ENCODE measurements at regions not wholly inside any gene's neighbourhood (a gene's known extent, or its start where the extent isn't known, plus 50 kb on each side); places are given as distances from the start of the nearest gene placed in this dataset.

DNA sequence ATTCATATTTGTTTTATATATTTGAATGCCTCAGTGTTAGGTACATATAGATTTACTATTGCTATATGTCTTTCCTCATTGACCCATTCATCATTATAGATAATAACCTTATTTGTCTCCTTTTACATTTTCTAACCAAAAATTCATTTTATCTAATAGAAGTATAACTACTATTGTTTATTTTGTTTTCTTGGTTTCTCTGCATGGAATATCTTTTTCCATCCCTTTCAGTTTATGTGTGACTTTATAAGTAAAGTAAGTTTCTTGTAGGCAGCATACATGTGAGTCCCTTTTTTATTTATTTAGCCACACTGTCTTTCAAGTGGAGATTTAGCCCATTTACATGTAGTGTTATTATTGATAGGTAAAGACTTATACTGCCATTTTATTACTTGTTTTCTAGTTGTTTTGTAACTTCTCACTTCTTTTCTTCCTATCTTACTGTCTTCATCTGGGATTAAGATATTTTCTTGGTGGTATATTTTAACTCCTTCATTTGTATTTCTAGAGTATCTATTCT, 572.0 kb upstream of the MAN1A1 start:
- in situ Hi-C loops (cut with MboI) = no loop called here

DNA sequence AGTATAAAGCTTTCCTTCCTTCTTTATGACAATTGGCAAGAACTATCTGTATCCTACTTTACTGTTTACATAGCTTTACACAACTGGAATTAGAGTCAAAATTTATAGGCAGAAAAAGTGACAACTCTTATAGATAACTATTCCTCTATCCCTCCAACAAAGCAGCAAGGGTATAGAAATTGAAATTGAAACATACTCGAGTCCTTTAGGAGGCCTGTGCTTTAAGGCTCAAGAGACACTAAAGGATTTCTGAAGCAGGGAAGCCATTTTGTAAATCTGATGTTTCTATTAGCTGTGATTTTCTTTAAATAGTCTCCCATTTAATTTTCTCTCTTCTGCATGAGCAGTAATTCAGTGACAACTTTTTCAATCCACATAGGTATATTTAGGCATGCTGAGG, 567.6 kb upstream of the MAN1A1 start:
- Histone ChIP-seq H3K9ac (ENCODE audit: insufficient read depth in 1 of 2, low read depth in 2 of 2, low read length in 2 of 2) (no peak overlapping the region), H3K9me1 (ENCODE audit: control insufficient read depth, insufficient read depth, low read length) (no peaks in the 10 kb centered on the region), H3K79me2 (ENCODE audit: control insufficient read depth, insufficient read depth, low read length) (no peaks in the 10 kb centered on the region), H3K4me3 (no peak overlapping the region), H3K4me1 (replicated peaks in 1 of 2; ENCODE audit: control insufficient read depth in 2 of 2, insufficient read depth in 2 of 2, low read length in 2 of 2) (no peaks in the 10 kb centered on the region), H3K4me2 (ENCODE audit: insufficient read depth, low read length) (no peak overlapping the region), H3K27ac (ENCODE audit: extremely low read depth, low read depth, low read length) (no peak overlapping the region), H3K27me3 (ENCODE audit: control insufficient read depth in 2 of 2, insufficient read depth in 2 of 2, low read length in 2 of 2) (no peaks in the 10 kb centered on the region), H3K36me3 (ENCODE audit: control insufficient read depth, insufficient read depth, low read length) (no peaks in the 10 kb centered on the region), H3K9me3 (replicated peaks; ENCODE audit: control insufficient read depth, insufficient read depth, low read depth, low read length) (no peaks in the 10 kb centered on the region), H2AFZ (ENCODE audit: low read depth, low read length) (no peak overlapping the region), H4K20me1 (replicated peaks; ENCODE audit: control insufficient read depth, insufficient read depth, low read length) (no peaks in the 10 kb centered on the region)
- POLR2A ChIA-PET = no interaction called here
- 0% methylated on average over 1 of the region's 1 CpG for WGBS (ENCODE audit: insufficient coverage, low coverage, missing lambda C conversion rate)
- CTCF ChIA-PET (ENCODE audit: low intra/inter-chr PET ratio) = no interaction called here
- BruUV-seq (replicated peaks) = no TSS peak
- FAIRE-seq (no peak), ATAC-seq (no peak), DNase-seq (ENCODE audit: extremely low read depth in 1 of 4, low spot score in 3 of 4) (no peak)
- in situ Hi-C loops (cut with MboI) = no loop called here
- intact Hi-C loops (cut with micrococcal nuclease) = no loop called here
- TF ChIP-seq ZNF431 (CRISPR knock-in tag; IDR thresholded peaks at IDR 0.05) = no peak
- TF ChIP-seq ZFP91 (CRISPR knock-in tag; IDR thresholded peaks at IDR 0.05) = no peak
- TF ChIP-seq HIVEP1 (CRISPR knock-in tag; IDR thresholded peaks at IDR 0.05) = no peak
- TF ChIP-seq, protein P1, sequence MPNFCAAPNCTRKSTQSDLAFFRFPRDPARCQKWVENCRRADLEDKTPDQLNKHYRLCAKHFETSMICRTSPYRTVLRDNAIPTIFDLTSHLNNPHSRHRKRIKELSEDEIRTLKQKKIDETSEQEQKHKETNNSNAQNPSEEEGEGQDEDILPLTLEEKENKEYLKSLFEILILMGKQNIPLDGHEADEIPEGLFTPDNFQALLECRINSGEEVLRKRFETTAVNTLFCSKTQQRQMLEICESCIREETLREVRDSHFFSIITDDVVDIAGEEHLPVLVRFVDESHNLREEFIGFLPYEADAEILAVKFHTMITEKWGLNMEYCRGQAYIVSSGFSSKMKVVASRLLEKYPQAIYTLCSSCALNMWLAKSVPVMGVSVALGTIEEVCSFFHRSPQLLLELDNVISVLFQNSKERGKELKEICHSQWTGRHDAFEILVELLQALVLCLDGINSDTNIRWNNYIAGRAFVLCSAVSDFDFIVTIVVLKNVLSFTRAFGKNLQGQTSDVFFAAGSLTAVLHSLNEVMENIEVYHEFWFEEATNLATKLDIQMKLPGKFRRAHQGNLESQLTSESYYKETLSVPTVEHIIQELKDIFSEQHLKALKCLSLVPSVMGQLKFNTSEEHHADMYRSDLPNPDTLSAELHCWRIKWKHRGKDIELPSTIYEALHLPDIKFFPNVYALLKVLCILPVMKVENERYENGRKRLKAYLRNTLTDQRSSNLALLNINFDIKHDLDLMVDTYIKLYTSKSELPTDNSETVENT (CRISPR knock-in tag; IDR thresholded peaks at IDR 0.05) = no peak
- TF ChIP-seq ETV6 (IDR thresholded peaks at IDR 0.05; ENCODE audit: borderline replicate concordance in 1 of 2, low read depth in 2 of 2, low read length in 1 of 2) = no peak
- no peak for TF ChIP-seq ETV6 (CRISPR knock-in tag; IDR thresholded peaks at IDR 0.05; ENCODE audit: borderline replicate concordance)
- TF ChIP-seq SMAD4 (CRISPR knock-in tag; conservative IDR thresholded peaks at IDR 0.05) = no peak
- TF ChIP-seq THRB (CRISPR knock-in tag; conservative IDR thresholded peaks at IDR 0.05) = no peak
- TF ChIP-seq PYGO2 (tag; IDR thresholded peaks at IDR 0.05) = no peak

More for the DNA sequence above, 572.0 kb upstream of the MAN1A1 start:
- no peaks in the 10 kb centered on the region for H3K36me3 ChIP-seq (ENCODE audit: control insufficient read depth, insufficient read depth, low read length)
- TF ChIP-seq HLTF (IDR thresholded peaks at IDR 0.05) (no peak), ZNF354B (CRISPR knock-in tag; IDR thresholded peaks at IDR 0.05) (peak; percentile 69; the same call in 1 of the 2 replicates), ZNF507 (tag; conservative IDR thresholded peaks at IDR 0.05) (peak; percentile 89), RAD51 (IDR thresholded peaks at IDR 0.05; ENCODE audit: borderline replicate concordance, low read depth) (no peak), RBM22 (IDR thresholded peaks at IDR 0.05; ENCODE audit: low read depth, low read length, poor library complexity, severe bottlenecking) (no peak), NEUROD1 (IDR thresholded peaks at IDR 0.05; ENCODE audit: borderline replicate concordance, low read depth, low read length, partially characterized antibody) (no peak)
- FAIRE-seq (no peak), ATAC-seq (no peak), DNase-seq (ENCODE audit: extremely low read depth in 1 of 4, low spot score in 3 of 4) (no peak)
- H3K4me3 ChIP-seq = no peak overlapping the region
- H3K9ac ChIP-seq (ENCODE audit: insufficient read depth in 1 of 2, low read depth in 2 of 2, low read length in 2 of 2) = no peak overlapping the region
- POLR2A ChIA-PET = no interaction called here
- H3K9me3 ChIP-seq (replicated peaks; ENCODE audit: control insufficient read depth, insufficient read depth, low read depth, low read length) = peaks cover 2% of the 10 kb centered on the region; the same call in 1 of the 2 replicates
- BruUV-seq (replicated peaks) = no TSS peak
- no peaks in the 10 kb centered on the region for H3K79me2 ChIP-seq (ENCODE audit: control insufficient read depth, insufficient read depth, low read length)
- H4K20me1 ChIP-seq (replicated peaks; ENCODE audit: control insufficient read depth, insufficient read depth, low read length) = no peaks in the 10 kb centered on the region
- H3K27ac ChIP-seq (ENCODE audit: extremely low read depth, low read depth, low read length) = no peak overlapping the region
- H3K4me1 ChIP-seq (replicated peaks in 1 of 2; ENCODE audit: control insufficient read depth in 2 of 2, insufficient read depth in 2 of 2, low read length in 2 of 2) = no peaks in the 10 kb centered on the region
- no peaks in the 10 kb centered on the region for H3K27me3 ChIP-seq (ENCODE audit: control insufficient read depth in 2 of 2, insufficient read depth in 2 of 2, low read length in 2 of 2)
- CTCF ChIA-PET (ENCODE audit: low intra/inter-chr PET ratio) = no interaction called here
- H3K9me1 ChIP-seq (ENCODE audit: control insufficient read depth, insufficient read depth, low read length) = no peaks in the 10 kb centered on the region
- no peak overlapping the region for H2AFZ ChIP-seq (ENCODE audit: low read depth, low read length)
- intact Hi-C loops (cut with micrococcal nuclease) = no loop called here
- no peak overlapping the region for H3K4me2 ChIP-seq (ENCODE audit: insufficient read depth, low read length)
